Muscle layer of duodenum (tissue), 2 donors: ENCODE measurements at regions not wholly inside any gene's neighbourhood (a gene's known extent, or its start where the extent isn't known, plus 50 kb on each side); places are given as distances from the start of the nearest gene placed in this dataset.
"Not testable (repeated sequence)": the region's sequence is repeated elsewhere in the genome, so short reads cannot be mapped to it uniquely, and the experiment has no call there.

Experiments used
- H3K27ac ChIP-seq: one replicate; pipeline ENCODE4 v1.7.0; 2013; ENCODE audit warnings: mild to moderate bottlenecking, low read length
- H3K27me3 ChIP-seq: one replicate; pipeline ENCODE4 v1.7.0; 2013; ENCODE audit warnings: low read depth, mild to moderate bottlenecking, control low read depth, low read length
- H3K36me3 ChIP-seq, 2 donors: one replicate each; pipeline ENCODE4 v1.7.0; 2013; ENCODE audit warnings: low read length in 2 of 2, control low read depth in 1 of 2, mild to moderate bottlenecking in 1 of 2; ENCODE audit not compliant: insufficient read depth in 2 of 2, control insufficient read depth in 1 of 2
- H3K4me1 ChIP-seq, 2 donors: one replicate each; pipeline ENCODE4 v1.7.0; 2013; ENCODE audit warnings: low read length in 2 of 2, mild to moderate bottlenecking in 2 of 2, control low read depth in 1 of 2, moderate library complexity in 1 of 2; ENCODE audit not compliant: insufficient read depth in 2 of 2, control insufficient read depth in 1 of 2
- H3K4me3 ChIP-seq, 2 donors: one replicate each; pipeline ENCODE4 v1.7.0; 2013; ENCODE audit warnings: low read length in 2 of 2, low read depth in 1 of 2, mild to moderate bottlenecking in 1 of 2
- H3K9me3 ChIP-seq, 2 donors: one replicate each; pipeline ENCODE4 v1.7.0; 2013; ENCODE audit warnings: low read length in 2 of 2, control low read depth in 1 of 2, mild to moderate bottlenecking in 1 of 2; ENCODE audit not compliant: control insufficient read depth in 1 of 2
- donor health status: healthy.

DNA sequence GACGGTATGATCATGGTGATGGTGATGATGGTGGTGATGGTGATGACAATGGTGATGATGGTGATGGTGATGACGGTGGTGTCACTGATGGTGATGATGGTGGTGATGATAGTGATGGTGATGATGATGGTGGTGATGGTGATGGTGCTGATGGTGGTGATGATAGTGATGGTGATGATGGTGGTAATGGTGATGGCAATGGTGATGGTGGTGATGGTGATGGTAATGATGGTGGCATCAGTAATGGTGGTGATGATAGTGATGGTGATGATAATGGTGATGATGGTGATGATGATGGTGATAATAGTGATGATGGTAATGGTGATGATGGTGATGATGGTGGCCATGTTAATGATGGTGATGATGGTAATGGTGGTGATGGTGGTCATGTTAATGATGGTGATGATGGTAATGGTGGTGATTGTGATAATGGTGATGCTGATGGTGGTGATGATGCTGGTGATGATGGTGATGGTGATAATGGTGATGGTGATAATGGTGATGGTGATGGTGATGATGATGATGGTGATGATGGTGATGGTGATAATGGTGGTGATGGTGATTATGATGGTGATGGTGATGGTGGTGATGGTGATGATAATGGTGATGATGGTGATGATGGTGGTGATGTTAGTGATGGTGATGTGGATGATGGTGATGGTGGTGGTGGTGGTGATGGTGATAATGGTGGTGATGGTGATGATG lies 107.2 kb downstream of the C16orf95 start:
- H3K36me3 ChIP-seq = no peaks in the 10 kb centered on the region
- no peak overlapping the region for H3K27ac ChIP-seq
- no peak overlapping the region for H3K4me3 ChIP-seq
- H3K9me3 ChIP-seq = no peaks in the 10 kb centered on the region
- no peaks in the 10 kb centered on the region for H3K4me1 ChIP-seq
- H3K27me3 ChIP-seq = no peaks in the 10 kb centered on the region

DNA sequence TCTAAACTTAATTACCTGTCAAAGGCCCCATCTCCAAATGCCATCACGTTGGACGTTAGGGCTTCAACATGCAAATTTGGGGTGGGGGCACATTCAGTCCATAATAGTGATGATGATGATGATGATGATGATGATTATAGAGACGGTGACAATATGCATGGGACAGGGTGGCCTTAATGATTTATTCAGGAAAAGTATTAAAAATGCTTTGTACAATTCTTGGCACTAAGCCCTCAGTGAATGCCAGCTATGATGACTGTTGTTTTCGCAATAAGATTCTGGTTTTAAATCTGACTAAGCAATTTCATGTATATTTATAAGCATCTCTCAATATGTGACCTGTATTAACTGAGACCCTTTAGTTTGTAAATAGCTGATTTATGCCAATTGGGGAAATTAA lies 106.3 kb downstream of the C16orf95 start:
- Histone ChIP-seq H3K4me3 (no peak overlapping the region), H3K27ac (no peak overlapping the region)

DNA sequence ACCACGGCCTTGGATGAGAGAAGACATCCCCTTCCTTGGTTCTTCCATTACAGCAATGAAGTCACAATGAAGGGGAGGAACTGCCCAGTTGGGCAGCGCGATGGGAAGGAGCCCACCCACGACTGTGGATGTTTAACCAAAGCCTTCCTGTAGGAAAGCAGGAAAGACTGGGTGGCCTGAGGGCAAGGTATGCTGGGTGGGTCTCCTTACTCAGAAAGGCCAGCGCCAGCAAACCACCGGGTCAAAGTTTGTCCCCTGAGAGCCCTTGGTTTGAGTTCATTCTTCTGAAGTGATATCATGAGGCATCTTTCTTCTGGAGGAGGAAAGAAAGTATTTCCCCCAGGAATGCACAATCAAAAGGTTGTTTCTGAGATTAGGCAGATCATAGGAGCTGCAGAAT lies 105.2 kb downstream of the C16orf95 start:
- H3K27ac ChIP-seq = no peak overlapping the region
- no peaks in the 10 kb centered on the region for H3K9me3 ChIP-seq

More for the DNA sequence above, 106.3 kb downstream of the C16orf95 start:
- no peaks in the 10 kb centered on the region for H3K9me3 ChIP-seq
- H3K36me3 ChIP-seq = no peaks in the 10 kb centered on the region
- H3K4me1 ChIP-seq = no peaks in the 10 kb centered on the region
- no peaks in the 10 kb centered on the region for H3K27me3 ChIP-seq

DNA sequence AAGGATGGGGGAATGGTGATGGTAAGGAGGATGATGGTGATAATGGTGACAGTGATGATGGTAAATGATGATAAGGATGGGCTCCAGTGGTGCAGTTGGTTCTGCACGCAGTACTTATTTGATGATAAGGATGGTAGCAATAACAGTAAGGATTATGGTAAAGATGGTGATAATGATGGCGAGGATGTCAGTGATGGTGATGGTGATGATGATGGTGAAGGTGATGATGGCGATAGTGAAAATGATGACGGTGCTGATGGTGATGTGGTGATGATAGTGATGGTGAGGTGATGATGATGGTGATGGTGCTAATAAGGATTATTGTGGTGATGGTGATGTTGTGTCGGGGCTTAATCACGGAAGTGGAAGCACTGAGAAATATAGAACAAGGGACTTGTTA lies 103.7 kb downstream of the C16orf95 start:
- H3K36me3 ChIP-seq = no peaks in the 10 kb centered on the region
- no peak overlapping the region for H3K27ac ChIP-seq
- H3K4me3 ChIP-seq = no peak overlapping the region
- H3K27me3 ChIP-seq = no peaks in the 10 kb centered on the region
- no peaks in the 10 kb centered on the region for H3K4me1 ChIP-seq
- H3K9me3 ChIP-seq = no peaks in the 10 kb centered on the region

More for the DNA sequence above, 105.2 kb downstream of the C16orf95 start:
- no peaks in the 10 kb centered on the region for H3K36me3 ChIP-seq
- H3K4me1 ChIP-seq = no peaks in the 10 kb centered on the region
- H3K27me3 ChIP-seq = no peaks in the 10 kb centered on the region
- H3K4me3 ChIP-seq = no peak overlapping the region

DNA sequence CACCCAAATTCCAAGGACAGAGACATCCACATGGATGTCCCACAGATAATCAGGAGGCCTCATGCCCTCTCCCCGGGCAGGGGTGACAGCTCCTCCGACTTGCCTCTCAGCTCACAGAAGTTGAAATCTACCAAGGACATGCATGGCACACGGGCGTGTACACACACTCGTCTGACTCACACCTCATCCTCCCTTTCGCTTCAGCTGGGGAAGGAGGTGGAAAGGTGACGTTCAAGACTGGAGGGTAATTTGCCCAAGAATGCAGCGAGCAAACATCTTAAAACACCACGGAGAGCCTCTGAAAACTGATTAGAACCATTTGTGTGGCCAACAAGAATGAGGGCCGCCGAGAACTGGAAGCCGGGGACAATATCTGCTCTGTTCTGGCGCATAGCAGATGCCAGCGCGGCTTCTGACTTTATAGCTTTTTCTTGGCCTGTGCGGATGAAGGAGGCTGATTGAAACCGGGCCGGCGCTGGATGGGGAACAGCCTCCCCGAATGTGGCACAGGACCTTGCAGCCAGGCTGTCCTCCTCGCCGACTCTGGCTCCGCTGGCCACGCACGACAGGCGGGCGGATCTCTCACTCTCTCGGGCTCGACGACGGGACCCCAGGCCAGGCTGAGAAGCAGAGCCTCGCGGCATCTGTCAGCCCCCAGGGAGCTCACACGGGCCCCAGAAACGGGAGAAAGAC lies 100.9 kb downstream of the C16orf95 start:
- Histone ChIP-seq H3K4me1 (no peaks in the 10 kb centered on the region), H3K9me3 (no peaks in the 10 kb centered on the region), H3K27me3 (no peaks in the 10 kb centered on the region), H3K27ac (no peak overlapping the region), H3K36me3 (no peaks in the 10 kb centered on the region), H3K4me3 (no peak overlapping the region)

DNA sequence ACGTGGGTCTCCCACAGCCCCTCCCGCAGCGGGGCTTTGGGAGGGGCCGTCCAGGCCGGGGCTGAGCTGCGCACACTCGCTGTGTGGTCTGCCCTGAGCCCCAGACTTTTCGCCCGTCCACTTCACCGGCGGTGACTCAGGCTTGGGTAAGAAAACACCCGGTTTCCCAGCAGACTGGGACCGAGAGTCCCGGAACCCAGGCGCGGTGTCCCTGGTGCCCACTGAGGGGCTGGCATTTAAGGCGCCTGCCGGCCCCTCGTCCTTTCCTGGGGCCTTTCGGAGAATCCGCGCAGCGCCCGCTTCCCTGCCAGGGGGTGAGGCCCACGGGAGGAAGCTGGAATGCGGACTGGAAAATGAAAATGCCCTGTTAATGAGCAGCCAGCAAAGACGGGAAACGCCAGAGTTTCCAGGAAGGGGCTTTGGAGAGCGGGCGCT lies 100.3 kb downstream of the C16orf95 start:
- no peaks in the 10 kb centered on the region for H3K27me3 ChIP-seq
- H3K27ac ChIP-seq = no peak overlapping the region

DNA sequence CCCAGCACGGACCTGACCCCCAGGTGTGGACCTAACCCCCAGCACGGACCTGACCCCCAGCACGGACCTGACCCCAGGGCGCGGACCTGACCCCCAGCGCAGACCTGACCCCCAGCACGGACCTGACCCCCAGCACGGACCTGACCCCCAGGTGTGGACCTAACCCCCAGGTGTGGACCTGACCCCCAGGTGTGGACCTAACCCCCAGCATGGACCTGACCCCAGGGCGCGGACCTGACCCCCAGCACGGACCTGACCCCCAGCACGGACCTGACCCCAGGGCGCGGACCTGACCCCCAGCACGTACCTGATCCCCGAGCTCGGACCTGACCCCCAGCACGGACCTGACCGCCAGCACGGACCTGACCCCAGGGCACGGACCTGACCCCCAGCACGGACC lies 99.4 kb downstream of the C16orf95 start:
- not testable (repeated sequence) for H3K27me3 ChIP-seq, H3K4me3 ChIP-seq, H3K4me1 ChIP-seq, H3K9me3 ChIP-seq, H3K36me3 ChIP-seq, H3K27ac ChIP-seq

More for the DNA sequence above, 100.3 kb downstream of the C16orf95 start:
- Histone ChIP-seq H3K9me3 (no peaks in the 10 kb centered on the region), H3K4me1 (no peaks in the 10 kb centered on the region), H3K36me3 (no peaks in the 10 kb centered on the region), H3K4me3 (no peak overlapping the region)

DNA sequence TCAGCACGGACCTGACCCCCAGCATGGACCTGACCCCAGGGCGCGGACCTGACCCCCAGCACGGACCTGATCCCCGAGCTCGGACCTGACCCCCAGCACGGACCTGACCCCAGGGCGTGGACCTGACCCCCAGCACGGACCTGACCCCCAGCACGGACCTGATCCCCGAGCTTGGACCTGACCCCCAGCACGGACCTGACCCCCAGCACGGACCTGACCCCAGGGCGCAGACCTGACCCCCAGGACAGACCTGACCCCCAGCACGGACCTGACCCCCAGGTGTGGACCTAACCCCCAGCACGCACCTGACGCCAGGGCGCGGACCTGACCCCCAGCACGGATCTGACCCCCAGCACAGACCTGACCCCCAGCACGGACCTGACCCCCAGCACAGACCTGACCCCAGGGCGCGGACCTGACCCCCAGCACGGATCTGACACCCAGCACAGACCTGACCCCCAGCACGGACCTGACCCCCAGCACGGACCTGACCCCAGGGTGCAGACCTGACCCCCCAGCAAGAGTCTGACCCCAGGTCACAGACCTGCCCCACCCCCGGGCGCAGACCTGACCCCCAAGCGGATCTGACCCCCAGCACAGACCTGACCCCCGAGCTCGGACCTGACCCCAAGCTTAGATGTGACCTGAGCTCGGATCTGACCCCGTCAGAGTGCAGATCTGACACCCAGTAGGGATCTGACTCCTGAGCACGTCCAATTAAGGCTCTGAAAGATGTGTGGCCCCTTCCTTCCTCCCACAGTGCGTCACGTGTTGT lies 98.7 kb downstream of the C16orf95 start:
- no peaks in the 10 kb centered on the region for H3K4me1 ChIP-seq
- no peak overlapping the region for H3K27ac ChIP-seq
- H3K27me3 ChIP-seq = no peaks in the 10 kb centered on the region
- H3K9me3 ChIP-seq = no peaks in the 10 kb centered on the region
- H3K4me3 ChIP-seq = no peak overlapping the region
- H3K36me3 ChIP-seq = no peaks in the 10 kb centered on the region

DNA sequence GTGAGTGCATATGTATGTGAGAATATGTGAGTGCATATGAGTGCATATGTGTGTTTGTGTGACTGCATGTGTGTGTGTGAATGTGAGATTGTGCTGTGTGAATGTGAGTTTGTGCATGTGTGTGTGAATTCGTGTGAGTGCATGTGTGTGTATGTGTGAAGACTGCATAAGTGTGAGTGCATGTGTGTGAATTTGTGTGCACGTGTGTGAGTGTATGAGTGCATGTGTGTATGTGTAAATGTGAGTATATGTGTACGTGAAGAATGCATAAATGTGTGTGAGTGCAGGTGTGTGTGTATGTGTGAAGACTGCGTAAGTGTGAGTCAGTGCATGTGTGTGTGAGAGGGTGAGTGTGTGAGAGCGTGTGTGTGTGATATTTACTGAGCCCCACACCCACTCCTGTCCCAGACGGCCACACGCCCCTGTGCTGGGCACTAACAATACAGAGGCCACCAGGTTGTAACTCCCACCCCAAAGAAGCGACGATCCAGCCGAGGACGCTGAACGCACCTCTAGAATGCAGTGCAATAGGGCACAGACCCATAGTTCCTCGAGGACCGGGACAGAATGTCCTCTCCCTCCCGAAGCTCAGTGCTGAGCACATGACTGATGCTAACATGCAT lies 97.8 kb downstream of the C16orf95 start:
- Histone ChIP-seq H3K4me3 (no peak overlapping the region), H3K9me3 (no peaks in the 10 kb centered on the region)

DNA sequence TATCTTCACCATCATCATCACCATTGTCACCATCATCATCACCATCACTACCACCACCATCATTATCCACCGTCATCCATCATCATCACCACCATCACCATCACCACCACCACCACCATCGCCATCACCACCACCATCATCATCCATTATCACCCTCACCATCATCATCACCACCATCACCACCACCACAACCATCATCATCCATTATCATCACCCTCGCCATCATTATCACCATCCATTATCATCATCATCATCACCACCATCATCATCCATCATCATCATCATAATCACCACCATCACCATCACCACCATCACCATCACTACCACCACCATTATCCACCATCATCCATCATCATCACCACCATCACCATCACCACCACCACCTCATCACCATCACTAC lies 95.6 kb downstream of the C16orf95 start:
- Histone ChIP-seq H3K27me3 (no peaks in the 10 kb centered on the region), H3K9me3 (no peaks in the 10 kb centered on the region), H3K36me3 (no peaks in the 10 kb centered on the region)

More for the DNA sequence above, 97.8 kb downstream of the C16orf95 start:
- no peaks in the 10 kb centered on the region for H3K36me3 ChIP-seq
- no peaks in the 10 kb centered on the region for H3K4me1 ChIP-seq
- H3K27ac ChIP-seq = no peak overlapping the region
- H3K27me3 ChIP-seq = no peaks in the 10 kb centered on the region

DNA sequence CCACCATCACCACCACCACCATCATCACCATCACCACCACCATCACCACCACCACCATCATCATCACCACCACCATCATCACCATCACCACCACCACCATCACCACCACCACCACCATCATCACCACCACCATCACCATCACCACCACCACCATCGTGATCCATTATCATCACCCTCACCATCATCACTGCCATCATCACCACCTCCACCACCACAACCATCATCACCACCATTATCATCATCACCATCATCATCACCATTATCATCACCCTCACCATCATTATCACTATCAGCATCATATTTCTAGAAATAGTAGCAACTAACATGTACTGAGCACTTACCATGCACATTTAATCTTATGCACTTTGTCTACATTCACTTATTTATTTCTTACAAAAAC lies 94.9 kb downstream of the C16orf95 start:
- H3K36me3 ChIP-seq = no peaks in the 10 kb centered on the region
- H3K9me3 ChIP-seq = no peaks in the 10 kb centered on the region
- H3K4me3 ChIP-seq = no peak overlapping the region
- no peak overlapping the region for H3K27ac ChIP-seq
- no peaks in the 10 kb centered on the region for H3K4me1 ChIP-seq
- no peaks in the 10 kb centered on the region for H3K27me3 ChIP-seq

More for the DNA sequence above, 95.6 kb downstream of the C16orf95 start:
- Histone ChIP-seq H3K4me3 (no peak overlapping the region), H3K27ac (no peak overlapping the region), H3K4me1 (no peaks in the 10 kb centered on the region)
